SK-N-SH treated with all-trans-retinoic acid at 6 μM for 48 hours (cell line): ENCODE measurements at regions not wholly inside any gene's neighbourhood (a gene's known extent, or its start where the extent isn't known, plus 50 kb on each side); places are given as distances from the start of the nearest gene placed in this dataset.

ENCODE experiments used
- ATAC-seq: fragments of 200-7000 bp; cut with Tn5 transposase; 3 replicates; pipeline ENCODE4 v1.9.1; 2020; ENCODE audit warnings: mild to moderate bottlenecking, moderate library complexity
- ARNTL ChIP-seq: fragments of 450-650 bp; formaldehyde crosslinking; IDR thresholded peaks from 2 replicates; pipeline ENCODE4 v1.5.0; 2020; ENCODE audit warnings: low read depth, mild to moderate bottlenecking, moderate library complexity, borderline replicate concordance
- BACH2 ChIP-seq: fragments of 250-450 bp; sonication (Bioruptor Pico); IDR thresholded peaks from 2 replicates; pipeline ENCODE4 v1.9.0; 2021; ENCODE audit warnings: mild to moderate bottlenecking, borderline replicate concordance
- CREB5 ChIP-seq: fragments of 250-450 bp; sonication (Bioruptor Pico); IDR thresholded peaks from 2 replicates; pipeline ENCODE4 v1.5.1; 2020; ENCODE audit warnings: low read depth, mild to moderate bottlenecking, moderate library complexity
- CSDC2 ChIP-seq: fragments of 250-450 bp; sonication (Bioruptor Pico); IDR thresholded peaks from 2 replicates; pipeline ENCODE4 v1.5.0; 2020; ENCODE audit warnings: mild to moderate bottlenecking, moderate library complexity
- ESRRG ChIP-seq: fragments of 250-450 bp; sonication (Bioruptor Pico); IDR thresholded peaks from 2 replicates; pipeline ENCODE4 v1.6.1; 2021; ENCODE audit warnings: mild to moderate bottlenecking
- GLIS3 ChIP-seq: fragments of 250-450 bp; sonication (Bioruptor Pico); IDR thresholded peaks from 2 replicates; pipeline ENCODE4 v1.5.0; 2020; ENCODE audit warnings: mild to moderate bottlenecking, moderate library complexity
- ISL1 ChIP-seq: fragments of 250-450 bp; sonication (Bioruptor Pico); IDR thresholded peaks from 2 replicates; pipeline ENCODE4 v2.1.2; 2022; ENCODE audit warnings: mild to moderate bottlenecking, moderate library complexity
- OSR1 ChIP-seq: fragments of 250-450 bp; sonication (Bioruptor Pico); IDR thresholded peaks from 2 replicates; pipeline ENCODE4 v1.8.0; 2022; ENCODE audit warnings: moderate library complexity, mild to moderate bottlenecking, inconsistent platforms
- PPARA ChIP-seq: fragments of 250-450 bp; sonication (Bioruptor Pico); IDR thresholded peaks from 2 replicates; pipeline ENCODE4 v1.5.0; 2020; ENCODE audit warnings: mild to moderate bottlenecking, borderline replicate concordance
- SNAI2 ChIP-seq: fragments of 250-450 bp; sonication (Bioruptor Pico); IDR thresholded peaks from 2 replicates; pipeline ENCODE4 v1.5.0; 2020; ENCODE audit warnings: mild to moderate bottlenecking, moderate library complexity
- TCF4 ChIP-seq: fragments of 250-450 bp; sonication (Bioruptor Pico); IDR thresholded peaks from 2 replicates; pipeline ENCODE4 v1.8.0; 2021; ENCODE audit warnings: mild to moderate bottlenecking, moderate library complexity, borderline replicate concordance
- ZC3H10 ChIP-seq: fragments of 250-450 bp; sonication (Bioruptor Pico); IDR thresholded peaks from 2 replicates; pipeline ENCODE4 v1.5.1; 2021; ENCODE audit warnings: mild to moderate bottlenecking, moderate library complexity
- ZFP3 ChIP-seq: fragments of 250-450 bp; sonication (Bioruptor Pico); IDR thresholded peaks from 2 replicates; pipeline ENCODE4 v1.5.0; 2020; ENCODE audit warnings: mild to moderate bottlenecking, moderate library complexity
- ZFP30 ChIP-seq: fragments of 450-650 bp; formaldehyde crosslinking; IDR thresholded peaks from 2 replicates; pipeline ENCODE4 v1.5.0; 2022; ENCODE audit warnings: mild to moderate bottlenecking, moderate library complexity
- ZNF70 ChIP-seq: fragments of 450-650 bp; formaldehyde crosslinking; IDR thresholded peaks from 2 replicates; pipeline ENCODE4 v1.5.0; 2020; ENCODE audit warnings: mild to moderate bottlenecking, moderate library complexity
- ZNF8 ChIP-seq: fragments of 450-650 bp; formaldehyde crosslinking; IDR thresholded peaks from 2 replicates; pipeline ENCODE4 v1.5.0; 2020; ENCODE audit warnings: mild to moderate bottlenecking, moderate library complexity
- TF ChIP-seq, protein P1 (sequence below): fragments of 250-450 bp; sonication (Bioruptor Pico); IDR thresholded peaks from 2 replicates; pipeline ENCODE4 v1.5.1; 2021; ENCODE audit warnings: mild to moderate bottlenecking, moderate library complexity
- TF ChIP-seq, protein P2 (sequence below): fragments of 250-450 bp; sonication (Bioruptor Pico); IDR thresholded peaks from 2 replicates; pipeline ENCODE4 v1.8.0; 2021; ENCODE audit warnings: low read depth, mild to moderate bottlenecking, moderate library complexity, borderline replicate concordance
- TF ChIP-seq, protein P3 (sequence below): fragments of 250-450 bp; sonication (Bioruptor Pico); IDR thresholded peaks from 2 replicates; pipeline ENCODE4 v1.5.0; 2020; ENCODE audit warnings: mild to moderate bottlenecking, moderate library complexity

DNA sequence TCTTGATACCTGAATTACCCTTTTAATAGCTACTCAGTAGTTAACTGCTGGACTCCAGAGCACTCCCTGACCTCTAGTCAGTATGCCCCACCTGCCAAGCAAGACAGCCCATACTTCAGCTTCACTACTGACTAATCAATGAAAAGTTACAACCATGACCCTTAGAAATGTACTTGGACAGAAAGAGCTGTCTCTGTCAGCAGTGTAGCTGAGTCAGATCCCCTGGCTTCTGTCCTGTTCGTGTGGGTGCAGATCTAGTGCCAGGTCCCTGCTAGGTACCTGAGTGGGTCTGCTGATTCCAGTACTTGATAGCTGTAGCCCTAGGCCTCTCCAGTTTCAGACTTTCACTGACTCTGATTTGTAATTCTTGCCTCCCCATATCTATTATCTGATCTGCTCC lies 265.8 kb upstream of the POU2AF2 start:
- TF ChIP-seq BACH2 (CRISPR knock-in tag) (no peak), ZNF8 (CRISPR knock-in tag) (no peak), SNAI2 (no peak), ZFP30 (no peak), TCF4 (CRISPR knock-in tag) (no peak), ESRRG (CRISPR knock-in tag) (no peak), CREB5 (CRISPR knock-in tag) (no peak), PPARA (CRISPR knock-in tag) (no peak), GLIS3 (no peak), OSR1 (no peak)
- TF ChIP-seq, protein P1, sequence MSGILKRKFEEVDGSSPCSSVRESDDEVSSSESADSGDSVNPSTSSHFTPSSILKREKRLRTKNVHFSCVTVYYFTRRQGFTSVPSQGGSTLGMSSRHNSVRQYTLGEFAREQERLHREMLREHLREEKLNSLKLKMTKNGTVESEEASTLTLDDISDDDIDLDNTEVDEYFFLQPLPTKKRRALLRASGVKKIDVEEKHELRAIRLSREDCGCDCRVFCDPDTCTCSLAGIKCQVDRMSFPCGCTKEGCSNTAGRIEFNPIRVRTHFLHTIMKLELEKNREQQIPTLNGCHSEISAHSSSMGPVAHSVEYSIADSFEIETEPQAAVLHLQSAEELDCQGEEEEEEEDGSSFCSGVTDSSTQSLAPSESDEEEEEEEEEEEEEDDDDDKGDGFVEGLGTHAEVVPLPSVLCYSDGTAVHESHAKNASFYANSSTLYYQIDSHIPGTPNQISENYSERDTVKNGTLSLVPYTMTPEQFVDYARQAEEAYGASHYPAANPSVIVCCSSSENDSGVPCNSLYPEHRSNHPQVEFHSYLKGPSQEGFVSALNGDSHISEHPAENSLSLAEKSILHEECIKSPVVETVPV (CRISPR knock-in tag), result no peak
- TF ChIP-seq, protein P2, sequence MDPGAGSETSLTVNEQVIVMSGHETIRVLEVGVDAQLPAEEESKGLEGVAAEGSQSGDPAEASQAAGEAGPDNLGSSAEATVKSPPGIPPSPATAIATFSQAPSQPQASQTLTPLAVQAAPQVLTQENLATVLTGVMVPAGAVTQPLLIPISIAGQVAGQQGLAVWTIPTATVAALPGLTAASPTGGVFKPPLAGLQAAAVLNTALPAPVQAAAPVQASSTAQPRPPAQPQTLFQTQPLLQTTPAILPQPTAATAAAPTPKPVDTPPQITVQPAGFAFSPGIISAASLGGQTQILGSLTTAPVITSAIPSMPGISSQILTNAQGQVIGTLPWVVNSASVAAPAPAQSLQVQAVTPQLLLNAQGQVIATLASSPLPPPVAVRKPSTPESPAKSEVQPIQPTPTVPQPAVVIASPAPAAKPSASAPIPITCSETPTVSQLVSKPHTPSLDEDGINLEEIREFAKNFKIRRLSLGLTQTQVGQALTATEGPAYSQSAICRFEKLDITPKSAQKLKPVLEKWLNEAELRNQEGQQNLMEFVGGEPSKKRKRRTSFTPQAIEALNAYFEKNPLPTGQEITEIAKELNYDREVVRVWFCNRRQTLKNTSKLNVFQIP (CRISPR knock-in tag), result no peak
- TF ChIP-seq, all 23 proteins: peak for 0
- ATAC-seq, result no peak

DNA sequence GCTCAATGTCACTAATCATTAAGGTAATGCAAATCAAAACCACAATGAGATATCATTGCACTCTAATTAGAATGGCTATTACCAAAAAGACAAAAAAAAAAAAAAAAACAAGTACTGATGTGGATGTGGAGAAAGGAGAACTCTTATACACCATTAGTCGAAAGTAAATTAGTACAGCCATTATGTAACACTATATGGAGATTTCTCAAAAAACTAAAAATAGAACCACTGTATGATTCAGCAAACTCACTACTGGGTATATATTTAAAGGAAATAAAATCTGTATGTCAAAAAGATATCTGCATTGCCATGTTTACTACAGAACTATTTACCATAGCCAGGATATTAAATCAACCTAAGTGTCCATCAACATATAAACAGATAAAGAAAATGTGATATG lies 265.4 kb upstream of the ARHGAP20 start:
- ATAC-seq, result no peak
- TF ChIP-seq, protein P1 (CRISPR knock-in tag), result no peak
- TF ChIP-seq CSDC2 (CRISPR knock-in tag) (no peak), PPARA (CRISPR knock-in tag) (no peak), CREB5 (CRISPR knock-in tag) (no peak), ZNF70 (CRISPR knock-in tag) (no peak), GLIS3 (no peak), ZNF8 (CRISPR knock-in tag) (no peak), SNAI2 (no peak), TCF4 (CRISPR knock-in tag) (no peak), ISL1 (CRISPR knock-in tag) (no peak), OSR1 (no peak), BACH2 (CRISPR knock-in tag) (no peak)
- TF ChIP-seq, protein P3, sequence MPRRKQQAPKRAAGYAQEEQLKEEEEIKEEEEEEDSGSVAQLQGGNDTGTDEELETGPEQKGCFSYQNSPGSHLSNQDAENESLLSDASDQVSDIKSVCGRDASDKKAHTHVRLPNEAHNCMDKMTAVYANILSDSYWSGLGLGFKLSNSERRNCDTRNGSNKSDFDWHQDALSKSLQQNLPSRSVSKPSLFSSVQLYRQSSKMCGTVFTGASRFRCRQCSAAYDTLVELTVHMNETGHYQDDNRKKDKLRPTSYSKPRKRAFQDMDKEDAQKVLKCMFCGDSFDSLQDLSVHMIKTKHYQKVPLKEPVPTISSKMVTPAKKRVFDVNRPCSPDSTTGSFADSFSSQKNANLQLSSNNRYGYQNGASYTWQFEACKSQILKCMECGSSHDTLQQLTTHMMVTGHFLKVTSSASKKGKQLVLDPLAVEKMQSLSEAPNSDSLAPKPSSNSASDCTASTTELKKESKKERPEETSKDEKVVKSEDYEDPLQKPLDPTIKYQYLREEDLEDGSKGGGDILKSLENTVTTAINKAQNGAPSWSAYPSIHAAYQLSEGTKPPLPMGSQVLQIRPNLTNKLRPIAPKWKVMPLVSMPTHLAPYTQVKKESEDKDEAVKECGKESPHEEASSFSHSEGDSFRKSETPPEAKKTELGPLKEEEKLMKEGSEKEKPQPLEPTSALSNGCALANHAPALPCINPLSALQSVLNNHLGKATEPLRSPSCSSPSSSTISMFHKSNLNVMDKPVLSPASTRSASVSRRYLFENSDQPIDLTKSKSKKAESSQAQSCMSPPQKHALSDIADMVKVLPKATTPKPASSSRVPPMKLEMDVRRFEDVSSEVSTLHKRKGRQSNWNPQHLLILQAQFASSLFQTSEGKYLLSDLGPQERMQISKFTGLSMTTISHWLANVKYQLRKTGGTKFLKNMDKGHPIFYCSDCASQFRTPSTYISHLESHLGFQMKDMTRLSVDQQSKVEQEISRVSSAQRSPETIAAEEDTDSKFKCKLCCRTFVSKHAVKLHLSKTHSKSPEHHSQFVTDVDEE (CRISPR knock-in tag), result no peak
- TF ChIP-seq, all 23 proteins: peak for 0

GRCh38 chr11:110974731-110975130 lies 262.5 kb upstream of the ARHGAP20 start:
- ATAC-seq, result no peak
- TF ChIP-seq ZFP3 (no peak), TCF4 (CRISPR knock-in tag) (no peak), CSDC2 (CRISPR knock-in tag) (no peak)

GRCh38 chr11:110973401-110973980 lies 261.3 kb upstream of the ARHGAP20 start:
- TF ChIP-seq CREB5 (CRISPR knock-in tag) (no peak), ARNTL (CRISPR knock-in tag) (no peak), BACH2 (CRISPR knock-in tag) (no peak), ZFP30 (no peak), ZC3H10 (CRISPR knock-in tag) (no peak), CSDC2 (CRISPR knock-in tag) (no peak)
- TF ChIP-seq, protein P1 (CRISPR knock-in tag), result no peak
- ATAC-seq, result no peak
